NB4 (cell line): ENCODE measurements at regions not wholly inside any gene's neighbourhood (a gene's known extent, or its start where the extent isn't known, plus 50 kb on each side); places are given as distances from the start of the nearest gene placed in this dataset.
"Not testable (repeated sequence)": the region's sequence is repeated elsewhere in the genome, so short reads cannot be mapped to it uniquely, and the experiment has no call there.

Source experiments
- DNase-seq: peaks from one replicate; pipeline ENCODE4 v3.0.0; 2010; ENCODE audit warnings: low read depth
- H3K4me3 ChIP-seq: one replicate; pipeline ENCODE4 v1.5.1; 2011; ENCODE audit warnings: mild to moderate bottlenecking, low read depth, low read length, moderate library complexity
- CTCF ChIP-seq: IDR thresholded peaks from one replicate; pipeline ENCODE4 v1.5.1; 2012; ENCODE audit warnings: low read depth, low read length
- MAX ChIP-seq: IDR thresholded peaks from 2 replicates; pipeline ENCODE4 v1.6.1; 2011; ENCODE audit warnings: low read depth, low read length
- MYC ChIP-seq: IDR thresholded peaks from 2 replicates; pipeline ENCODE4 v1.6.1; 2011; ENCODE audit warnings: low read depth, low read length
- POLR2A ChIP-seq: IDR thresholded peaks from 2 replicates; pipeline ENCODE4 v1.6.1; 2011; ENCODE audit warnings: mild to moderate bottlenecking; ENCODE audit not compliant: insufficient read length; ENCODE audit errors: extremely low read depth

GRCh38 chr1:187844313-187844712 is 1015.6 kb downstream of the PLA2G4A start:
- no peak for TF ChIP-seq MAX
- no peak for TF ChIP-seq POLR2A
- TF ChIP-seq MYC = no peak
- no peak for TF ChIP-seq CTCF
- no peak overlapping the region for H3K4me3 ChIP-seq
- DNase-seq = no peak

GRCh38 chr1:187847531-187847930 is 1018.8 kb downstream of the PLA2G4A start:
- H3K4me3 ChIP-seq = no peak overlapping the region
- no peak for DNase-seq
- TF ChIP-seq MYC (no peak), MAX (no peak), CTCF (no peak)

GRCh38 chr1:187848321-187848720 is 1019.6 kb downstream of the PLA2G4A start:
- no peak for TF ChIP-seq MAX
- no peak for TF ChIP-seq MYC
- no peak overlapping the region for H3K4me3 ChIP-seq
- DNase-seq = no peak

- not testable (repeated sequence) for DNase-seq, H3K4me3 ChIP-seq
Measured at GRCh38 chr1:187850146-187850545, 1021.4 kb downstream of the PLA2G4A start.

- no peak for DNase-seq
- no peak for TF ChIP-seq MYC
- TF ChIP-seq CTCF = no peak
- no peak for TF ChIP-seq POLR2A
- TF ChIP-seq MAX = no peak
- no peak overlapping the region for H3K4me3 ChIP-seq
Measured at GRCh38 chr1:187853505-187853904, 1024.8 kb downstream of the PLA2G4A start.

- TF ChIP-seq MAX (no peak), MYC (no peak), POLR2A (no peak), CTCF (no peak)
- no peak overlapping the region for H3K4me3 ChIP-seq
- peak; percentile 55 for DNase-seq
Measured at GRCh38 chr1:187854457-187854856, 1025.7 kb downstream of the PLA2G4A start.

GRCh38 chr1:187862506-187862905 is 1033.8 kb downstream of the PLA2G4A start:
- no peak overlapping the region for H3K4me3 ChIP-seq
- no peak for DNase-seq
- no peak for TF ChIP-seq CTCF
- no peak for TF ChIP-seq MAX
